Mucosa of rectum (tissue), 2 donors: ENCODE measurements at regions not wholly inside any gene's neighbourhood (a gene's known extent, or its start where the extent isn't known, plus 50 kb on each side); places are given as distances from the start of the nearest gene placed in this dataset.
A peak's percentile ranks its signal among the peaks of the same experiment; 100 is the strongest.

Experiments used
- H3K27ac ChIP-seq, 2 donors: one replicate each; pipeline ENCODE4 v1.7.0; 2013; ENCODE audit warnings: inconsistent platforms in 2 of 2, low read depth in 2 of 2, low read length in 2 of 2
- H3K27me3 ChIP-seq, 2 donors: one replicate each; pipeline ENCODE4 v1.7.0; 2013; ENCODE audit warnings: low read length in 2 of 2; ENCODE audit not compliant: control insufficient read depth in 2 of 2, insufficient read depth in 2 of 2
- H3K36me3 ChIP-seq, 2 donors: one replicate each; pipeline ENCODE4 v1.7.0; 2013; ENCODE audit warnings: low read length in 2 of 2; ENCODE audit not compliant: control insufficient read depth in 2 of 2, insufficient read depth in 2 of 2
- H3K4me1 ChIP-seq, 2 donors: one replicate each; pipeline ENCODE4 v1.7.0; 2013; ENCODE audit warnings: low read length in 2 of 2, mild to moderate bottlenecking in 1 of 2; ENCODE audit not compliant: control insufficient read depth in 2 of 2, insufficient read depth in 2 of 2
- H3K4me3 ChIP-seq, 2 donors: one replicate each; pipeline ENCODE4 v1.7.0; 2013; ENCODE audit warnings: low read length in 2 of 2
- H3K9ac ChIP-seq, 2 donors: one replicate each; pipeline ENCODE4 v1.7.0; 2013; ENCODE audit warnings: low read length in 2 of 2, low read depth in 1 of 2, mild to moderate bottlenecking in 1 of 2
- H3K9me3 ChIP-seq, 2 donors: one replicate each; pipeline ENCODE4 v1.7.0; 2013; ENCODE audit warnings: low read length in 2 of 2; ENCODE audit not compliant: control insufficient read depth in 2 of 2
- donor health status: healthy.
- donor health status: Normal muscosa, but diverticular disease.

DNA sequence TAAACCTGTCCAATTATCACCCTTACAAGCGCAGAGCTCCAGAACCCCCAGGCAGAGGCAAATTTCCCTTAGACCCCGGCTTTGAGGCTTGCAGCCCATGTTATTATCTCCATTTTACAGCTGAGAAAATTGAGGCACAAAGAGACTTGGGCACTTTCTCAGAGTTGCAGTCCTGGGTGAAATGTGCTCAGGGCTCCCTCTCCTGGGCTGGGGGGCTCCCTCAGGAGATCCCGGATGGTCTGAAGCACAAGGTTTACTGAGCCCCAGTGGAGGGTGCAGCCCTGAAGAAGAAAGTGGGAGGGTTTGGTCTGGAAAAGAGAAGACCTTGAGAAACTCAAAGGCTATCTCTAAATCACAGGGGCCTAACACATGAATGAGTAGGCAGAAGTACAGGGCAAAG, 156.6 kb downstream of the CYRIA start:
- Histone ChIP-seq H3K9ac (no peak overlapping the region), H3K27ac (no peak overlapping the region), H3K4me3 (no peak overlapping the region), H3K4me1 (no peaks in the 10 kb centered on the region), H3K9me3 (no peaks in the 10 kb centered on the region), H3K36me3 (no peaks in the 10 kb centered on the region), H3K27me3 (peaks cover 12% of the 10 kb centered on the region in 2 donors)

- no peak overlapping the region for H3K4me3 ChIP-seq
- H3K9me3 ChIP-seq = no peaks in the 10 kb centered on the region
- H3K9ac ChIP-seq = no peak overlapping the region
- H3K4me1 ChIP-seq = no peaks in the 10 kb centered on the region
- peaks cover 12% of the 10 kb centered on the region in 2 donors for H3K27me3 ChIP-seq
- no peak overlapping the region for H3K27ac ChIP-seq
- H3K36me3 ChIP-seq = no peaks in the 10 kb centered on the region
These were observed 157.2 kb downstream of the CYRIA start for GRCh38 chr2:16508490-16508851.

- Histone ChIP-seq H3K4me3 (peak overlapping the region in 1 of 2 donors; percentile 10), H3K4me1 (no peaks in the 10 kb centered on the region), H3K9me3 (no peaks in the 10 kb centered on the region), H3K36me3 (no peaks in the 10 kb centered on the region), H3K27me3 (peaks cover 12% of the 10 kb centered on the region in 2 donors), H3K9ac (no peak overlapping the region), H3K27ac (no peak overlapping the region)
These were observed 157.8 kb downstream of the CYRIA start for GRCh38 chr2:16507655-16508489.

GRCh38 chr2:16506366-16506765, 159.3 kb downstream of the CYRIA start:
- no peaks in the 10 kb centered on the region for H3K36me3 ChIP-seq
- peaks cover 12% of the 10 kb centered on the region in 2 donors for H3K27me3 ChIP-seq
- no peak overlapping the region for H3K9ac ChIP-seq
- H3K4me1 ChIP-seq = no peaks in the 10 kb centered on the region
- H3K4me3 ChIP-seq = no peak overlapping the region
- H3K9me3 ChIP-seq = no peaks in the 10 kb centered on the region
- no peak overlapping the region for H3K27ac ChIP-seq

GRCh38 chr2:16496426-16497388, 168.9 kb downstream of the CYRIA start:
- Histone ChIP-seq H3K4me1 (no peaks in the 10 kb centered on the region), H3K4me3 (no peak overlapping the region), H3K9ac (no peak overlapping the region), H3K27me3 (no peaks in the 10 kb centered on the region), H3K9me3 (no peaks in the 10 kb centered on the region), H3K27ac (no peak overlapping the region), H3K36me3 (no peaks in the 10 kb centered on the region)

GRCh38 chr2:16495509-16496208, 170.0 kb downstream of the CYRIA start:
- H3K9me3 ChIP-seq = no peaks in the 10 kb centered on the region
- H3K9ac ChIP-seq = no peak overlapping the region
- no peaks in the 10 kb centered on the region for H3K4me1 ChIP-seq
- H3K4me3 ChIP-seq = no peak overlapping the region
- H3K27me3 ChIP-seq = no peaks in the 10 kb centered on the region
- no peaks in the 10 kb centered on the region for H3K36me3 ChIP-seq
- no peak overlapping the region for H3K27ac ChIP-seq

- no peaks in the 10 kb centered on the region for H3K27me3 ChIP-seq
- no peaks in the 10 kb centered on the region for H3K36me3 ChIP-seq
- no peak overlapping the region for H3K4me3 ChIP-seq
- H3K27ac ChIP-seq = no peak overlapping the region
- H3K9ac ChIP-seq = no peak overlapping the region
- H3K4me1 ChIP-seq = no peaks in the 10 kb centered on the region
- no peaks in the 10 kb centered on the region for H3K9me3 ChIP-seq
These were observed 170.7 kb downstream of the CYRIA start for GRCh38 chr2:16494836-16495508.

- Histone ChIP-seq H3K36me3 (no peaks in the 10 kb centered on the region), H3K9me3 (no peaks in the 10 kb centered on the region), H3K4me3 (no peak overlapping the region), H3K9ac (no peak overlapping the region), H3K27ac (no peak overlapping the region), H3K4me1 (no peaks in the 10 kb centered on the region), H3K27me3 (no peaks in the 10 kb centered on the region)
These were observed 171.8 kb downstream of the CYRIA start for GRCh38 chr2:16493788-16494187.

DNA sequence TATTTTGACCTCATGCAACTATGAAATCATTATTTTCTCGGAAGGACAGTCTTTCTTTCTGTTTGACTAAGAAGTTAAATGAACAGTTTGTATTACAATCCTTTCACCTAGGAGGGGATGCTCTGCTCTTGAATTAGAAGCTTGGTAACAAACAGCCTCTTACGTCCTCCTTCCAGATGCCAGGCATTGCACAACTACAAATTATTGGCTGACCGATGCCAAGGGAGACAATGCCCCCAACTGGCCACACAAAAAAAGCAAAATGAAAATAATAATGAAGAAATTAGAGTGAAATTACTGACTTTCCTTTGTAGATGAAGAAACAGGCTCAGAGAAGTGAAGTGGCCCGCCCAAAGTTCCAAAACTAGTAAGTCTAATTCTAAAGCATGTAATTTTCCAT, 177.9 kb downstream of the CYRIA start:
- Histone ChIP-seq H3K36me3 (no peaks in the 10 kb centered on the region), H3K4me3 (no peak overlapping the region), H3K9ac (no peak overlapping the region), H3K27me3 (no peaks in the 10 kb centered on the region), H3K27ac (no peak overlapping the region), H3K9me3 (peaks cover 0 to 3% of the 10 kb centered on the region in 2 donors), H3K4me1 (no peaks in the 10 kb centered on the region)
